HepG2 (cell line): ENCODE measurements at regions not wholly inside any gene's neighbourhood (a gene's known extent, or its start where the extent isn't known, plus 50 kb on each side); places are given as distances from the start of the nearest gene placed in this dataset.

Source experiments
- CTCF ChIP-seq: sonication (generic); formaldehyde crosslinking; IDR thresholded peaks from 2 replicates; pipeline ENCODE4 v1.5.0; 2020; ENCODE audit warnings: mild to moderate bottlenecking, missing genetic modification reagents, moderate library complexity
- FOXK2 ChIP-seq: fragments of 450-650 bp; IDR thresholded peaks from 2 replicates; pipeline ENCODE4 v1.6.1; 2016
- GLI4 ChIP-seq: sonication (generic); formaldehyde crosslinking; IDR thresholded peaks from 2 replicates; pipeline ENCODE4 v1.5.1; 2020; ENCODE audit warnings: missing genetic modification reagents, mild to moderate bottlenecking, moderate library complexity, borderline replicate concordance
- KDM1A ChIP-seq: IDR thresholded peaks from 2 replicates; pipeline ENCODE4 v1.6.1; 2016; ENCODE audit warnings: missing compliant biosample characterization
- NFE2L2 ChIP-seq: fragments of 150-350 bp; IDR thresholded peaks from 2 replicates; pipeline ENCODE4 v1.6.1; 2014; ENCODE audit warnings: low read length
- POLR2AphosphoS5 ChIP-seq: IDR thresholded peaks from 2 replicates; pipeline ENCODE4 v1.6.1; 2012; ENCODE audit warnings: low read depth, low read length
- SATB2 ChIP-seq: sonication (generic); formaldehyde crosslinking; IDR thresholded peaks from 2 replicates; pipeline ENCODE4 v1.5.0; 2020; ENCODE audit warnings: missing genetic modification reagents
- ZNF329 ChIP-seq: sonication (generic); formaldehyde crosslinking; IDR thresholded peaks from 2 replicates; pipeline ENCODE4 v1.9.0; 2021; ENCODE audit warnings: low read depth, mild to moderate bottlenecking, missing genetic modification reagents
- ZNF501 ChIP-seq: sonication (generic); formaldehyde crosslinking; IDR thresholded peaks from 2 replicates; pipeline ENCODE4 v1.5.1; 2020; ENCODE audit warnings: mild to moderate bottlenecking, moderate library complexity, missing genetic modification reagents
- ZNF569 ChIP-seq: sonication (generic); formaldehyde crosslinking; IDR thresholded peaks from 2 replicates; pipeline ENCODE4 v1.5.0; 2020; ENCODE audit warnings: mild to moderate bottlenecking, missing genetic modification reagents, moderate library complexity, borderline replicate concordance
- ZNF639 ChIP-seq: conservative IDR thresholded peaks from 2 replicates; pipeline ENCODE4 v1.6.1; 2018; ENCODE audit warnings: missing genetic modification reagents
- ZSCAN29 ChIP-seq: sonication (generic); formaldehyde crosslinking; conservative IDR thresholded peaks from 2 replicates; pipeline ENCODE4 v1.4.0; 2020; ENCODE audit warnings: mild to moderate bottlenecking, missing genetic modification reagents

GRCh38 chr2:143889216-143889615, 630.7 kb downstream of the ZEB2 start:
- TF ChIP-seq GLI4 (CRISPR knock-in tag) (no peak), ZNF569 (no peak), CTCF (CRISPR knock-in tag) (no peak), KDM1A (CRISPR knock-in tag) (no peak), POLR2AphosphoS5 (no peak), FOXK2 (no peak), SATB2 (CRISPR knock-in tag) (no peak), ZSCAN29 (CRISPR knock-in tag) (no peak), ZNF329 (CRISPR knock-in tag) (no peak), NFE2L2 (no peak), ZNF639 (CRISPR knock-in tag) (no peak), ZNF501 (CRISPR knock-in tag) (no peak)
